ENCODE measurements at regions not wholly inside any gene's neighbourhood (a gene's known extent, or its start where the extent isn't known, plus 50 kb on each side); places are given as distances from the start of the nearest gene placed in this dataset.

GRCh38 chr13:60286707-60287106 lies 110.3 kb upstream of the TDRD3 start:
- no peak for DNase-seq

GRCh38 chr13:60288569-60288968 lies 108.5 kb upstream of the TDRD3 start:
- DNase-seq = no peak

GRCh38 chr13:60303166-60303565 lies 93.9 kb upstream of the TDRD3 start:
- no peak for DNase-seq

- no peak for DNase-seq
Observed at GRCh38 chr13:60311527-60311926, 85.5 kb upstream of the TDRD3 start.

- no peak for DNase-seq
Observed at GRCh38 chr13:60312851-60313505, 84.0 kb upstream of the TDRD3 start.

GRCh38 chr13:60318186-60318585 lies 78.8 kb upstream of the TDRD3 start:
- no peak for DNase-seq

GRCh38 chr13:60324131-60324530 lies 72.9 kb upstream of the TDRD3 start:
- no peak for DNase-seq

GRCh38 chr13:60326273-60326672 lies 70.7 kb upstream of the TDRD3 start:
- DNase-seq = no peak

- no peak for DNase-seq
Observed at GRCh38 chr13:60327511-60327910, 69.5 kb upstream of the TDRD3 start.

- DNase-seq = no peak
Observed at GRCh38 chr13:60328073-60328472, 68.9 kb upstream of the TDRD3 start.

- DNase-seq = peak; percentile 59
Observed at GRCh38 chr13:60329221-60329923, 67.6 kb upstream of the TDRD3 start.

GRCh38 chr13:60331249-60332012 lies 65.6 kb upstream of the TDRD3 start:
- no peak for DNase-seq

GRCh38 chr13:60332682-60333081 lies 64.3 kb upstream of the TDRD3 start:
- DNase-seq = no peak

GRCh38 chr13:60334310-60334709 lies 62.7 kb upstream of the TDRD3 start:
- DNase-seq = no peak

- DNase-seq = no peak
Observed at GRCh38 chr13:60335531-60335930, 61.5 kb upstream of the TDRD3 start.

GRCh38 chr13:60338754-60339153 lies 58.3 kb upstream of the TDRD3 start:
- DNase-seq = no peak

GRCh38 chr13:60343978-60344377 lies 53.0 kb upstream of the TDRD3 start:
- no peak for DNase-seq

- DNase-seq = no peak
Observed at GRCh38 chr13:60347174-60347573, 49.8 kb upstream of the TDRD3 start.

All from COR-L47 (cell line).